ENCODE measurements at regions not wholly inside any gene's neighbourhood (a gene's known extent, or its start where the extent isn't known, plus 50 kb on each side); places are given as distances from the start of the nearest gene placed in this dataset.
"Not testable (repeated sequence)": the region's sequence is repeated elsewhere in the genome, so short reads cannot be mapped to it uniquely, and the experiment has no call there.

DNA sequence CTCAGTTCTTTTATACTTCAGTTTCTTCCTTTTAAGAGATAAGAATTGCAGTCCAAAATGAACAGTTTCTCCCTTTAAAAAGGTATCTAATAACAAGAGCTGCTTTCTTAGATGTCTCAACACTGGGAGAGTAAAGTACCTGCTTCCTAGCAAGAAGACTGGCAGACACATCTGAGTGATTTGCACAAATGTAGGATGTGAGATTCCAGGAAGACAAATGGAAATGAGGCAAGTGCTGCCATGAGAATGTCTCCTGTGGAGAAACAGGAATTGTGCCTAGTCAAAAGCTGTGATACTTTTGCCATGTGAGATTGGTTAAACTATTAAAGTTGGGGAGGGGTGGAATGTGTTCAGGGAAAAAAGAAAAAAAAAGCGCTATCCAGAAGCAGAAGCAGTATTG, 159.1 kb downstream of the HTR1A start:
- H3K4me3 Mint-ChIP-seq = no peak overlapping the region
- no peak for DNase-seq
- H3K27me3 Mint-ChIP-seq = no peaks in the 10 kb centered on the region
- no peaks in the 10 kb centered on the region for H3K36me3 Mint-ChIP-seq (ENCODE audit: low read depth)
- no peaks in the 10 kb centered on the region for H3K4me1 Mint-ChIP-seq (ENCODE audit: low read depth)
- no peak overlapping the region for H3K27ac Mint-ChIP-seq
- peaks cover 7% of the 10 kb centered on the region for H3K9me3 Mint-ChIP-seq

DNA sequence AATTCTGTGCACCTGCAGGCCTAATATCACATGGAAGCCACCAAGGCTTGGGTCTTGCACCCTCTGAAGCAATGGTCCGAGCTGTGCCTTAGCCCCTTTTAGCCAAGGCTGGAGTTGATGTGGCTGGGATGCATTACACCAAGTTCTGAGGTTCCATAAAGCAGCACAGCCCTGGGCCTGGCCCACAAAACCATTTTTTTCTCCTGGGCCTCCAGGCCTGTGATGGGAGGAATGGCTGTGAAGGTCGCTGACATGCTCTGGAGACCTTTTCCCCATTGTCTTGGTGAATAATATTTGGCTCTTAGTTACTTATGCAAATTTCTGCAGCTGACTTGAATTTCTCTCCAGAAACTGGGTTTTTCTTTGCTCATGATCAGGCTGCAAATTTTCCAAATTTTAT, 167.3 kb downstream of the HTR1A start:
- no peak for DNase-seq
- Mint-ChIP-seq H3K36me3 (ENCODE audit: low read depth) (no peaks in the 10 kb centered on the region), H3K4me3 (no peak overlapping the region), H3K27ac (no peak overlapping the region), H3K27me3 (no peaks in the 10 kb centered on the region), H3K4me1 (ENCODE audit: low read depth) (no peaks in the 10 kb centered on the region), H3K9me3 (peaks cover 14% of the 10 kb centered on the region)

DNA sequence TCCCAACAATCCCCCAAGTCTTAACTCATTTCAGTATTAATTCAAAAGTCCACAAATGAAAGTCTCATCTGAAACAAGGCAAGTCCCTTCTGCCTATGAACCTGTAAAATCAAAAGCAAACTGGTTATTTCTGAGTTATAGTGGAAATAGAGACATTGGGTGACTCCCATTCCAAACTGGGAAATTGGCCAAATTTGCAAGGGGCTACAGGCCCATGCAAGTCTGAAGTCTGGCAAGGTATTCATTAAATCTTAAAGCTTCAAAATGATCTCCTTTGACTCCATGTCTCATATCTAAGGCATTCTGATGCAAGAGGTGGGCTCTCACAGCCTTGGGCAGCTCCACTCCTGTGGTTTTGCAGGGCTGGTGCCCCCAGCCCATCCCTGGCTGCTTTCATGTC, 167.9 kb downstream of the HTR1A start:
- Mint-ChIP-seq H3K9me3 (peaks cover 11% of the 10 kb centered on the region), H3K27ac (no peak overlapping the region), H3K27me3 (no peaks in the 10 kb centered on the region), H3K4me1 (ENCODE audit: low read depth) (no peaks in the 10 kb centered on the region), H3K4me3 (no peak overlapping the region), H3K36me3 (ENCODE audit: low read depth) (no peaks in the 10 kb centered on the region)
- no peak for DNase-seq

- DNase-seq = no peak
- Mint-ChIP-seq H3K27me3 (no peaks in the 10 kb centered on the region), H3K4me1 (ENCODE audit: low read depth) (no peaks in the 10 kb centered on the region), H3K9me3 (peaks cover 11% of the 10 kb centered on the region), H3K36me3 (ENCODE audit: low read depth) (no peaks in the 10 kb centered on the region), H3K4me3 (no peak overlapping the region), H3K27ac (no peak overlapping the region)
These were observed 187.3 kb downstream of the HTR1A start for GRCh38 chr5:63774939-63775338.

DNA sequence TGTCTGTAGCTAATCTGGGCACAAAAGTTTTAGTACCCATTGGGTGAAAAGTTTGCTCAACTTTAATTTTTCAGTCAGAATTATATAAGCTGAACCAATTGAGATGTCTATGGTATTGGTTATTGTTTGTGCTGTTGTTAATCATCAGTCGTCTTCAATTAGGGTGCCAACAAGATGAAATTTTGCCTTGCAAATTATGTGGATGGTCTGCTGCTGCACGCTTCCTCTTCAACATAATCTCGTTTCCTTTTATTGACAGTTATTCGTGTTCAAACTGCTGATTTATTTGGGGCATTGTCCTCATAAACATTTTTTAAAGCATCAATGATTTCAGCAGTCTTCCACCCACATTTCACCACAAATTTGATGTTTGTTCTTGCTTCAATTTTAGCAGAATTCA, 194.0 kb downstream of the HTR1A start:
- no peak for DNase-seq
- Mint-ChIP-seq H3K27me3 (no peaks in the 10 kb centered on the region), H3K9me3 (peaks cover 14% of the 10 kb centered on the region), H3K27ac (no peak overlapping the region), H3K4me3 (no peak overlapping the region), H3K4me1 (ENCODE audit: low read depth) (no peaks in the 10 kb centered on the region), H3K36me3 (ENCODE audit: low read depth) (no peaks in the 10 kb centered on the region)

DNA sequence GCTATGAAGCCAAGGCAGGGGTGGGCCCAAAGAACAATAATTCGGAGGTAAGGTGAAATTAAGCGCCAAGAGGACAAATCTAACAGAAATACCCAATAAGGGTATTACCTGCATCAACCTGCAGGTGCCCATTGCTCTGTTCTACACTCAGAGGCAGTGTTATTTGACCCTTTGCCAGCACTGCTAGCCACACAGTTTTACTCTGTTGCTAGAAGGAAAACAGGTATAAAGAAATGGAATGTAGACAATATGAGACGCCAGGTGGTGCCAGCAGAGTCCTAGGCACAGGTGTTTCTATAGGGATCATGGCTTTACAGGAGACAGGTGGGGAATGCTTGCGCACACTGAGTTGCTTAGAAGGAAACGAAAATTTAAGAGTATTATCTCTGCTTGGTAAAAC, 201.3 kb downstream of the HTR1A start:
- H3K4me3 Mint-ChIP-seq = no peak overlapping the region
- no peaks in the 10 kb centered on the region for H3K27me3 Mint-ChIP-seq
- H3K27ac Mint-ChIP-seq = no peak overlapping the region
- no peaks in the 10 kb centered on the region for H3K4me1 Mint-ChIP-seq (ENCODE audit: low read depth)
- no peaks in the 10 kb centered on the region for H3K36me3 Mint-ChIP-seq (ENCODE audit: low read depth)
- DNase-seq = no peak
- peaks cover 11% of the 10 kb centered on the region for H3K9me3 Mint-ChIP-seq

- H3K36me3 Mint-ChIP-seq (ENCODE audit: low read depth) = no peaks in the 10 kb centered on the region
- no peak overlapping the region for H3K4me3 Mint-ChIP-seq
- H3K4me1 Mint-ChIP-seq (ENCODE audit: low read depth) = no peaks in the 10 kb centered on the region
- H3K9me3 Mint-ChIP-seq = peaks cover 16% of the 10 kb centered on the region
- no peak for DNase-seq
- H3K27ac Mint-ChIP-seq = no peak overlapping the region
- no peaks in the 10 kb centered on the region for H3K27me3 Mint-ChIP-seq
These were observed 219.0 kb downstream of the HTR1A start for GRCh38 chr5:63743096-63743798.

DNA sequence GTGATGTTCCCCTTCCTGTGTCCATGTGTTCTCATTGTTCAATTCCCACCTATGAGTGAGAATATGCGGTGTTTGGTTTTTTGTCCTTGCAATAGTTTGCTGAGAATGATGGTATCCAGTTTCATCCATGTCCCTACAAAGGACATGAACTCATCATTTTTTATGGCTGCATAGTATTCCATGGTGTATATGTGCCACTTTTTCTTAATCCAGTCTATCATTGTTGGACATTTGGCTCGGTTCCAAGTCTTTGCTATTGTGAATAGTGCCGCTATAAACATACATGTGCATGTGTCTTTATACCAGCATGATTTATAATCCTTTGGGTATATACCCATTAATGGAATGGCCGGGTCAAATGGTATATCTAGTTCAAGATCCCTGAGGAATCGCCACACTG, 229.4 kb downstream of the HTR1A start:
- not testable (repeated sequence) for H3K27ac Mint-ChIP-seq; H3K9me3 Mint-ChIP-seq; H3K4me3 Mint-ChIP-seq; H3K27me3 Mint-ChIP-seq; H3K4me1 Mint-ChIP-seq (ENCODE audit: low read depth); DNase-seq; H3K36me3 Mint-ChIP-seq (ENCODE audit: low read depth)

GRCh38 chr5:63727583-63727982, 234.7 kb downstream of the HTR1A start:
- no peaks in the 10 kb centered on the region for H3K36me3 Mint-ChIP-seq (ENCODE audit: low read depth)
- no peak overlapping the region for H3K4me3 Mint-ChIP-seq
- H3K27ac Mint-ChIP-seq = no peak overlapping the region
- DNase-seq = no peak
- H3K9me3 Mint-ChIP-seq = peaks cover 5% of the 10 kb centered on the region
- H3K27me3 Mint-ChIP-seq = no peaks in the 10 kb centered on the region
- no peaks in the 10 kb centered on the region for H3K4me1 Mint-ChIP-seq (ENCODE audit: low read depth)

DNA sequence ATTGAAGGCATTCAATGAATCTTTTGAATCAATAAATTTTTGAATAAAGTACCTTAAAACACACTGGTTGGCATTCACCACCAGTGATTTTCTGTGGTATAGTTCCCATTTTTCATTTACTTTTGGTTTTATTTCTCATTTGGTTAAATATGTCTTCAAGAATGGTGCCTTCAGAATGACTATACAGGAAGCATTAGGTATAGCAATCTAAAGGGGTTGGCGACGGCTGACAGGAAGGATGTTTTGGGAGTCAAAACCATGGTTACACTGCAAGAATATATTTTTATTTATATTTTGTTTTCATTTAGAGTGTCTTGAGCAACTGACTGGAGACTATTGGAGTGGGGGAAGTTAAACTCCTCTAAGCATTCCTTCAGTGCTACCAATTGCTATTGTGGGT, 235.7 kb downstream of the HTR1A start:
- no peak overlapping the region for H3K27ac Mint-ChIP-seq

GRCh38 chr5:63719147-63719546, 243.1 kb downstream of the HTR1A start:
- Mint-ChIP-seq H3K4me3 (no peak overlapping the region), H3K36me3 (ENCODE audit: low read depth) (no peaks in the 10 kb centered on the region), H3K27ac (no peak overlapping the region), H3K9me3 (peaks cover 6% of the 10 kb centered on the region), H3K27me3 (no peaks in the 10 kb centered on the region), H3K4me1 (ENCODE audit: low read depth) (no peaks in the 10 kb centered on the region)
- DNase-seq = no peak

More for the DNA sequence above, 235.7 kb downstream of the HTR1A start:
- no peaks in the 10 kb centered on the region for H3K36me3 Mint-ChIP-seq (ENCODE audit: low read depth)
- DNase-seq = no peak
- H3K27me3 Mint-ChIP-seq = no peaks in the 10 kb centered on the region
- no peaks in the 10 kb centered on the region for H3K4me1 Mint-ChIP-seq (ENCODE audit: low read depth)
- H3K4me3 Mint-ChIP-seq = no peak overlapping the region
- H3K9me3 Mint-ChIP-seq = peaks cover 3% of the 10 kb centered on the region

- Mint-ChIP-seq H3K9me3 (peaks cover 2% of the 10 kb centered on the region), H3K4me1 (ENCODE audit: low read depth) (no peaks in the 10 kb centered on the region), H3K27me3 (no peaks in the 10 kb centered on the region), H3K36me3 (ENCODE audit: low read depth) (no peaks in the 10 kb centered on the region), H3K4me3 (no peak overlapping the region), H3K27ac (no peak overlapping the region)
- no peak for DNase-seq
These were observed 262.0 kb downstream of the HTR1A start for GRCh38 chr5:63700241-63700640.

- no peak for DNase-seq
These were observed 264.4 kb downstream of the HTR1A start for GRCh38 chr5:63697811-63698210.

DNA sequence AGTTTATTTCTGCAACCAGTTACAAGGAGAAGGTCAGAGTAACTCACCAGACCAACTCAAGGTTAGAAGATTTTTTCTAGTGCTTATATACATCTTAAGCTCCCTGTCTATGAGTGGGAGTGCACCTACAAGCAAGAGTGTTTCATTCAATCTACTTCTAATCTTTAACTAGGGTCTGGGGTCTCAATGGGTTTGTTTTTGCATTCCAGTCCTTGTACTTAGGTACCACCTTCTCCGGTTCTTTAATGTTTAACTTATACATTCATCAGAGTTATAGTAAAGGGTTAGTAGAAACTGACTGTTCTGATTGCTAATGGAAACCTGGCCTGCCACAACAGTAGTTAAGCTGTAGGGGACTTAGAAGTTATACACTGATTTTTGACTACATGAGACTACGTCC, 271.7 kb downstream of the HTR1A start:
- Mint-ChIP-seq H3K4me3 (no peak overlapping the region), H3K27ac (no peak overlapping the region), H3K9me3 (no peaks in the 10 kb centered on the region), H3K4me1 (ENCODE audit: low read depth) (no peaks in the 10 kb centered on the region), H3K27me3 (no peaks in the 10 kb centered on the region), H3K36me3 (ENCODE audit: low read depth) (no peaks in the 10 kb centered on the region)
- DNase-seq = no peak

More at GRCh38 chr5:63697811-63698210, 264.4 kb downstream of the HTR1A start:
- no peaks in the 10 kb centered on the region for H3K36me3 Mint-ChIP-seq (ENCODE audit: low read depth)
- no peak overlapping the region for H3K4me3 Mint-ChIP-seq
- no peaks in the 10 kb centered on the region for H3K27me3 Mint-ChIP-seq
- H3K4me1 Mint-ChIP-seq (ENCODE audit: low read depth) = no peaks in the 10 kb centered on the region
- H3K27ac Mint-ChIP-seq = no peak overlapping the region
- peaks cover 2% of the 10 kb centered on the region for H3K9me3 Mint-ChIP-seq

GRCh38 chr5:63687854-63688516, 274.3 kb downstream of the HTR1A start:
- H3K9me3 Mint-ChIP-seq = peaks cover 2% of the 10 kb centered on the region
- DNase-seq = no peak
- no peak overlapping the region for H3K27ac Mint-ChIP-seq
- H3K4me1 Mint-ChIP-seq (ENCODE audit: low read depth) = no peaks in the 10 kb centered on the region
- H3K27me3 Mint-ChIP-seq = no peaks in the 10 kb centered on the region
- H3K36me3 Mint-ChIP-seq (ENCODE audit: low read depth) = no peaks in the 10 kb centered on the region
- no peak overlapping the region for H3K4me3 Mint-ChIP-seq
